ENCODE measurements at regions not wholly inside any gene's neighbourhood (a gene's known extent, or its start where the extent isn't known, plus 50 kb on each side); places are given as distances from the start of the nearest gene placed in this dataset.

DNA sequence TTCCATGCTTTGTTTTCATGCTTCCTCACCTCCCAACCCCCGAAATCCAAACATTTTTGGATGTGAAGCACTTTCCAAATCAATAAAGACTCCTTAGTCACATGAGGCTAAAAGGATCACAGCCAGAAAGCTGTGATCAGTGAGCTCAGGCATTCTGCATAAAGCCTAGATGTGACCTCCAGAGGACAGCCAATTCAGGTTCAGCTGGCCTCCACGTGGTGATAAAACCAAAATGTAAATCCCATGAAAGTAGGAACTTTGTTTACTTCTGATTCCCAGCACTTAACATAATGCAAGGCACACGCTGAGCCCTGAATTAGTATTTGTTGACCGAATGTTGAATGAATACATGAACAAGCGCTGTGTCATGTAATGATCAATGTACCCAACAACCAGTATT lies 249.5 kb upstream of the EOMES start:
- H3K9me3 ChIP-seq (ENCODE audit: low read length) = no peaks in the 10 kb centered on the region
- H3K36me3 ChIP-seq (replicated peaks in 1 of 2; ENCODE audit: control insufficient read depth in 1 of 2, insufficient read depth in 2 of 2, low read length in 2 of 2) = no peaks in the 10 kb centered on the region
- no peaks in the 10 kb centered on the region for H3K79me2 ChIP-seq (ENCODE audit: insufficient read depth, low read length)
- intact Hi-C loops (cut with micrococcal nuclease; ENCODE audit: unreplicated experiment) = no loop called here
- no peaks in the 10 kb centered on the region for H3K4me1 ChIP-seq (ENCODE audit: insufficient read depth, low read length)
- H4K20me1 ChIP-seq (ENCODE audit: insufficient read depth, low read length) = no peaks in the 10 kb centered on the region
- H3K27ac ChIP-seq (ENCODE audit: extremely low read length, insufficient read depth, low read length) = no peak overlapping the region
- DNase-seq (ENCODE audit: low spot score) (no peak), ATAC-seq (no peak), FAIRE-seq (no peak)
- in situ Hi-C loops (cut with HindIII; ENCODE audit: extremely low pct_ligation_motif_present, low pct_unique_long_range_greater_than_20kb) = no loop called here
- no peaks in the 10 kb centered on the region for H3K27me3 ChIP-seq (ENCODE audit: control insufficient read depth in 1 of 2, insufficient read depth in 2 of 2, low read length in 2 of 2)
- 9% methylated on average over 5 of the region's 5 CpGs for WGBS (ENCODE audit: low lambda C conversion rate)
- no peak overlapping the region for H3K9ac ChIP-seq (ENCODE audit: insufficient read depth, low read depth, low read length)
- ChIA-PET POLR2A (no interaction called here), CTCF (ENCODE audit: low intra/inter-chr PET ratio, low total read pairs) (no interaction called here)
- H3K4me3 ChIP-seq (replicated peaks in 1 of 3; ENCODE audit: insufficient read depth in 1 of 3, low read depth in 2 of 3, low read length in 3 of 3) = no peak overlapping the region
- no peak overlapping the region for H2AFZ ChIP-seq (ENCODE audit: low read length)
- H3K4me2 ChIP-seq (ENCODE audit: low read depth, low read length) = no peak overlapping the region
- no TSS peak for BruUV-seq (replicated peaks)
- TF ChIP-seq, protein P1, sequence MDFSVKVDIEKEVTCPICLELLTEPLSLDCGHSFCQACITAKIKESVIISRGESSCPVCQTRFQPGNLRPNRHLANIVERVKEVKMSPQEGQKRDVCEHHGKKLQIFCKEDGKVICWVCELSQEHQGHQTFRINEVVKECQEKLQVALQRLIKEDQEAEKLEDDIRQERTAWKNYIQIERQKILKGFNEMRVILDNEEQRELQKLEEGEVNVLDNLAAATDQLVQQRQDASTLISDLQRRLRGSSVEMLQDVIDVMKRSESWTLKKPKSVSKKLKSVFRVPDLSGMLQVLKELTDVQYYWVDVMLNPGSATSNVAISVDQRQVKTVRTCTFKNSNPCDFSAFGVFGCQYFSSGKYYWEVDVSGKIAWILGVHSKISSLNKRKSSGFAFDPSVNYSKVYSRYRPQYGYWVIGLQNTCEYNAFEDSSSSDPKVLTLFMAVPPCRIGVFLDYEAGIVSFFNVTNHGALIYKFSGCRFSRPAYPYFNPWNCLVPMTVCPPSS (IDR thresholded peaks at IDR 0.05) = no peak
- TF ChIP-seq ZNF354B (CRISPR knock-in tag; IDR thresholded peaks at IDR 0.05) (no peak), ZNF550 (CRISPR knock-in tag; IDR thresholded peaks at IDR 0.05; ENCODE audit: borderline replicate concordance) (no peak), ATRX (CRISPR knock-in tag; IDR thresholded peaks at IDR 0.05; ENCODE audit: borderline replicate concordance) (no peak)
- TF ChIP-seq, protein P2, sequence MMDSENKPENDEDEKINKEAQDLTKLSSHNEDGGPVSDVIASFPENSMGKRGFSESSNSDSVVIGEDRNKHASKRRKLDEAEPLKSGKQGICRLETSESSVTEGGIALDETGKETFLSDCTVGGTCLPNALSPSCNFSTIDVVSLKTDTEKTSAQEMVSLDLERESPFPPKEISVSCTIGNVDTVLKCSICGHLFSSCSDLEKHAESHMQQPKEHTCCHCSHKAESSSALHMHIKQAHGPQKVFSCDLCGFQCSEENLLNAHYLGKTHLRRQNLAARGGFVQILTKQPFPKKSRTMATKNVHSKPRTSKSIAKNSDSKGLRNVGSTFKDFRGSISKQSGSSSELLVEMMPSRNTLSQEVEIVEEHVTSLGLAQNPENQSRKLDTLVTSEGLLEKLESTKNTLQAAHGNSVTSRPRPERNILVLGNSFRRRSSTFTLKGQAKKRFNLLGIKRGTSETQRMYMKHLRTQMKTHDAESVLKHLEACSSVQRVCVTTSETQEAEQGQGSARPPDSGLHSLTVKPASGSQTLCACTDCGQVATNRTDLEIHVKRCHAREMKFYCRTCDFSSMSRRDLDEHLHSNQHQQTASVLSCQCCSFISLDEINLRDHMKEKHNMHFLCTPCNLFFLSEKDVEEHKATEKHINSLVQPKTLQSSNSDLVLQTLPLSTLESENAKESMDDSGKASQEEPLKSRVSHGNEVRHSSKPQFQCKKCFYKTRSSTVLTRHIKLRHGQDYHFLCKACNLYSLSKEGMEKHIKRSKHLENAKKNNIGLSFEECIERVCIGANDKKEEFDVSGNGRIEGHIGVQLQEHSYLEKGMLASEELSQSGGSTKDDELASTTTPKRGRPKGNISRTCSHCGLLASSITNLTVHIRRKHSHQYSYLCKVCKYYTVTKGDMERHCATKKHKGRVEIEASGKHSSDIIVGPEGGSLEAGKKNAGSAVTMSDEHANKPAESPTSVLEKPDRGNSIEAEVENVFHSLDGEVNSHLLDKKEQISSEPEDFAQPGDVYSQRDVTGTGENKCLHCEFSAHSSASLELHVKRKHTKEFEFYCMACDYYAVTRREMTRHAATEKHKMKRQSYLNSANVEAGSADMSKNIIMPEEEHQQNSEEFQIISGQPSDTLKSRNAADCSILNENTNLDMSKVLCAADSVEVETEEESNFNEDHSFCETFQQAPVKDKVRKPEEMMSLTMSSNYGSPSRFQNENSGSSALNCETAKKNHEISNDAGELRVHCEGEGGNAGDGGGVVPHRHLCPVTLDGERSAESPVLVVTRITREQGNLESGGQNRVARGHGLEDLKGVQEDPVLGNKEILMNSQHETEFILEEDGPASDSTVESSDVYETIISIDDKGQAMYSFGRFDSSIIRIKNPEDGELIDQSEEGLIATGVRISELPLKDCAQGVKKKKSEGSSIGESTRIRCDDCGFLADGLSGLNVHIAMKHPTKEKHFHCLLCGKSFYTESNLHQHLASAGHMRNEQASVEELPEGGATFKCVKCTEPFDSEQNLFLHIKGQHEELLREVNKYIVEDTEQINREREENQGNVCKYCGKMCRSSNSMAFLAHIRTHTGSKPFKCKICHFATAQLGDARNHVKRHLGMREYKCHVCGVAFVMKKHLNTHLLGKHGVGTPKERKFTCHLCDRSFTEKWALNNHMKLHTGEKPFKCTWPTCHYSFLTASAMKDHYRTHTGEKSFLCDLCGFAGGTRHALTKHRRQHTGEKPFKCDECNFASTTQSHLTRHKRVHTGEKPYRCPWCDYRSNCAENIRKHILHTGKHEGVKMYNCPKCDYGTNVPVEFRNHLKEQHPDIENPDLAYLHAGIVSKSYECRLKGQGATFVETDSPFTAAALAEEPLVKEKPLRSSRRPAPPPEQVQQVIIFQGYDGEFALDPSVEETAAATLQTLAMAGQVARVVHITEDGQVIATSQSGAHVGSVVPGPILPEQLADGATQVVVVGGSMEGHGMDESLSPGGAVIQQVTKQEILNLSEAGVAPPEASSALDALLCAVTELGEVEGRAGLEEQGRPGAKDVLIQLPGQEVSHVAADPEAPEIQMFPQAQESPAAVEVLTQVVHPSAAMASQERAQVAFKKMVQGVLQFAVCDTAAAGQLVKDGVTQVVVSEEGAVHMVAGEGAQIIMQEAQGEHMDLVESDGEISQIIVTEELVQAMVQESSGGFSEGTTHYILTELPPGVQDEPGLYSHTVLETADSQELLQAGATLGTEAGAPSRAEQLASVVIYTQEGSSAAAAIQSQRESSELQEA (CRISPR knock-in tag; IDR thresholded peaks at IDR 0.05; ENCODE audit: not compliant biosample characterization) = no peak

Measured in HepG2 (cell line).